Activated T-cell treated with anti-CD3 and anti-CD28 coated beads, Interleukin-2, amount 50 U/mL, for 72 hours (primary cell): ENCODE measurements at regions not wholly inside any gene's neighbourhood (a gene's known extent, or its start where the extent isn't known, plus 50 kb on each side); places are given as distances from the start of the nearest gene placed in this dataset.

Experiments used
- ATAC-seq, 2 donors: fragments of 150-1000 bp; cut with Tn5 transposase; replicated peaks in 1 of 2; 2 replicates each; pipeline ENCODE4 v1.10.0; 2021; ENCODE audit warnings: moderate library complexity in 2 of 2, mild to moderate bottlenecking in 1 of 2
- DNase-seq, 2 donors: peaks; one replicate each; pipeline ENCODE4 v3.0.0; 2021 to 2022; ENCODE audit warnings: mixed read lengths in 1 of 2
- H3K27ac Mint-ChIP-seq: one replicate; pipeline ENCODE4 v1.8.0; 2022; ENCODE audit warnings: mild to moderate bottlenecking, moderate library complexity, mixed read lengths
- H3K27me3 Mint-ChIP-seq: one replicate; pipeline ENCODE4 v1.8.0; 2022; ENCODE audit warnings: low read depth, mixed read lengths
- H3K36me3 Mint-ChIP-seq, 2 donors: one replicate each; pipeline ENCODE4 v1.8.0; 2022; ENCODE audit warnings: mixed read lengths in 2 of 2, mild to moderate bottlenecking in 1 of 2; ENCODE audit not compliant: insufficient read depth in 2 of 2
- H3K4me1 Mint-ChIP-seq: one replicate; pipeline ENCODE4 v1.8.0; 2022; ENCODE audit warnings: low read depth, mixed read lengths
- H3K4me3 Mint-ChIP-seq, 2 donors: one replicate each; pipeline ENCODE4 v1.8.0; 2022; ENCODE audit warnings: mild to moderate bottlenecking in 2 of 2, mixed read lengths in 2 of 2, moderate library complexity in 2 of 2
- H3K9me3 Mint-ChIP-seq, 2 donors: one replicate each; pipeline ENCODE4 v1.8.0; 2022; ENCODE audit warnings: mixed read lengths in 2 of 2

DNA sequence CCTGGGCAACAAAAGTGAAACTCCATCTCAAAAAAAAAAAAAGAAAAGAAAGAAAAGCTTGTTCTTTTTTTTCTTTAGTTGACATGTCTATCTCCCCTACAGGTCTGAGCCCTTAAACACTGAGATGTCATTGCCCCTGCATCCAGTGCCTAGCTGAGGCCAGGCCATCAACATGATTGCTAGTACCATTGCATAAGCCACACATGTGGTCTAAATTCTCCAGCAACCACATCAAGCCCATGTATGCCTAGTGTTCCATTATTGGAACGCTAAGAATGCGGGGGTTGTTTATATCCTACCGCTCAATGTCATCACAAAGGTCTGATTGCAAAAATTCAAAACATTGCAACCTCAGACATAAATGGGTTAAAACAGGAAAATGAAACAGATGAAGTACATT is 62.7 kb downstream of the NPTX2 start:
- ATAC-seq (no peak), DNase-seq (no peak)
- no peaks in the 10 kb centered on the region for H3K4me1 Mint-ChIP-seq
- H3K27ac Mint-ChIP-seq = no peak overlapping the region
- H3K27me3 Mint-ChIP-seq = peaks cover 6% of the 10 kb centered on the region
- H3K9me3 Mint-ChIP-seq = peaks cover 2 to 3% of the 10 kb centered on the region in 2 donors
- no peak overlapping the region for H3K4me3 Mint-ChIP-seq
- no peaks in the 10 kb centered on the region for H3K36me3 Mint-ChIP-seq

DNA sequence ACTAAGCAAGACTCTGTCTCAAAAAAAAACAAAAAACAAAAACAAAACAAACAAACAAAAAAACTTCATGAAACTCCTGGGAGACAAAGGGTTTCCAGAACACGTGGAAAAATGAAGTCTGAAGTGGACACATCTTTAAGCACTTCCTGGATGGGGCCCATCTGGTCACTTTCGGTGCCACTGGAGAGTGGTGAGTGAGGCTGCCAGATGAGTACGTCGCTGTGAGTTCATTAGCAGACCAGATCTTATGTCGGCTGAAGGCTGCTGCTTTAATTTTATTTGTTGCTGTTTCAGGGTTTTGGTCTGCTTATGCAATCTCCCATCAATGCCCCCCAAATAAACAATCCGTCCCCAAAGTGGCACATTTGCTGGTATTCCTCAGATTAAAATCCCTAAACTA is 64.4 kb downstream of the NPTX2 start:
- DNase-seq (no peak), ATAC-seq (no peak)
- H3K4me3 Mint-ChIP-seq = no peak overlapping the region
- H3K27me3 Mint-ChIP-seq = peaks cover 6% of the 10 kb centered on the region
- no peaks in the 10 kb centered on the region for H3K4me1 Mint-ChIP-seq
- H3K9me3 Mint-ChIP-seq = peaks cover 5 to 17% of the 10 kb centered on the region in 2 donors
- H3K27ac Mint-ChIP-seq = no peak overlapping the region
- peaks cover 2 to 5% of the 10 kb centered on the region in 2 donors for H3K36me3 Mint-ChIP-seq

DNA sequence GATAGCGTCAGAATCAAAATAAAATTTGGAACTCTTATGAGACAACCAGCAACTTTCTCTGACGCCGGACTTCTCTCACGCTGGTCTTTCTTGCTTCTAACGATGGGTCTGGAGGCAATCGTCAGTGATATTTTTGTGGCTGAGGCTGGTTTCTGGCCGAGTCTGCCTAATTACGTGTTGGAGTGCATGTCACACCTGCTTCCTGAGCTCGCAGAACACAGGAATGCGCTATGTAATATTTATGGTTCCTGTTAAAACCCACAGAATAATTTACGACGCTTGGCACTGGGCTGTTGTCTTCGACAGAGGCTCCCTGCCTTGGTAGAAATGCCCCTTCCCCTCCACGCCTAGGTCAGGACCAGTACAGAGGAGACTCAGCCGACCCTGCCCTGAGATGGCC is 64.9 kb downstream of the NPTX2 start:
- ATAC-seq (no peak), DNase-seq (no peak)
- peaks cover 2 to 7% of the 10 kb centered on the region in 2 donors for H3K36me3 Mint-ChIP-seq
- no peaks in the 10 kb centered on the region for H3K4me1 Mint-ChIP-seq
- no peak overlapping the region for H3K27ac Mint-ChIP-seq
- no peak overlapping the region for H3K4me3 Mint-ChIP-seq
- peaks cover 8 to 20% of the 10 kb centered on the region in 2 donors for H3K9me3 Mint-ChIP-seq
- H3K27me3 Mint-ChIP-seq = peaks cover 6% of the 10 kb centered on the region

DNA sequence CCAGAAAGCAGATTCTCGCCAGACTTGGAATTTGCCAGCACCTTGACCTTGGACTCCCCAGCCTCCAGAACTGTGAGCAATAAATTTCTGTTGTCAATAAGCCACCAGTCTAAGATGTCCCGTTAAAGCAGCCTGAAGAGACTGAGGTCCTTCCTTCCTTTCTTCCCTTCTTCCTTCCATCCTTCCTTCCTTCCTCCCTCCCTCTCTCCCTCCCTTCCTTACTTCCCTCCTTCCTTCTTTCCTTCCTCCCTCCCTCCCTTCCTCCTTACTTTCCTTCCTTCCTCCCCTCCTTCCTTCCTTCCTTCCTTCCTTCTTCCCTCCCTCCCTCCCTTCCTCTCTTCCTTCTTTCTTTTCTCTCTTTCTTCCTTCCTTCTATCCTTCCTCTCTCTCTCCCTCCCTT is 66.4 kb downstream of the NPTX2 start:
- DNase-seq (no peak), ATAC-seq (no peak)
- Mint-ChIP-seq H3K36me3 (peaks cover 2 to 7% of the 10 kb centered on the region in 2 donors), H3K27me3 (peaks cover 6% of the 10 kb centered on the region), H3K4me1 (no peaks in the 10 kb centered on the region), H3K9me3 (peaks cover 10 to 20% of the 10 kb centered on the region in 2 donors), H3K27ac (no peak overlapping the region), H3K4me3 (no peak overlapping the region)

DNA sequence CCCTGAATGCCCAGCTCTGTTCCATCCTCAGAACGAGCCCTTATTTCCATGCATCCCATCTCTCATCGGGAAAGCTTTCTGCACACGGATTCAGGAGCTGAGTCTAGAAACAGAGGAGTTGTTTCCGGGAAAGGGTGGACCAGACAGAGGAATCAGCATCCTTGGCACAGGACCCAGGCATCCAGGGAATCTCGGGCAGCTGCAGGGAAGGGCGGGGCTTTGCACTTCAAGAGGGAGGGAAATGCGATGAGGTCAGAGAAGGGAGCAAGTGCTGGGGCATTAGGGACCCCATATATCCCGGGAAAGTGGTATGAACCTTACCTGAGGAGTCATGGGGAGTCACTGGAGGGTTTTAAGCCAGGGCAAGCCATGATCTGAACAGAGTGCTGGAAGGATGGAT is 68.5 kb downstream of the NPTX2 start:
- peaks cover 10 to 23% of the 10 kb centered on the region in 2 donors for H3K9me3 Mint-ChIP-seq
- no peaks in the 10 kb centered on the region for H3K4me1 Mint-ChIP-seq
- no peak for ATAC-seq
- no peak overlapping the region for H3K4me3 Mint-ChIP-seq
- DNase-seq = no peak
- peaks cover 2% of the 10 kb centered on the region for H3K27me3 Mint-ChIP-seq
- H3K27ac Mint-ChIP-seq = no peak overlapping the region
- H3K36me3 Mint-ChIP-seq = peaks cover 4 to 7% of the 10 kb centered on the region in 2 donors

DNA sequence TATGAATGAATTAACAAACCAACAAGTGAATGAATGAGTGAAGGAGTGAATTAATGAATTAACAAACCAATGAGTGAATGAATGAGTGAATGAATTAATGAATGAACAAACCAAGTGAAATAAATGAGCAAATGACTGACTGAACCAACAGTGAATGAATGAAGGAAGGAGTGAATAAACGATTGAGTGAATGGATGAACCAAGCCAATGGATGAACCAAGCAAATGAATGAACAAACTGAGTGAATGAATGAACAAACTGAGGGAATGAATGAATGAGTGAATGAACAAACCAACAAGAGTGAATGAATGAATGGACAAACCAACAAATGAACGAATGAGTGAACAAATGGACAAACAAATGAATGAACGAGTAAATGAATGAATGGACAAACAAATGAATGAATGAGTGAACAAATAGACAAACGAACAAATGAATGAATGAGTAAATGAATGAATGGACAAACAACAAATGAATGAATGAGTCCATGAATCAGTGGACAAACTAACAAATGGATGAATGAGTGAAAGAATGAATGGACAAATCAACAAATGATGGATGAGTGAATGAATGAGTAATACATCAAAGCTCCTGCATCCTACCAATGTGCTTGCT is 69.5 kb downstream of the NPTX2 start:
- Mint-ChIP-seq H3K4me1 (no peaks in the 10 kb centered on the region), H3K9me3 (peaks cover 12 to 23% of the 10 kb centered on the region in 2 donors), H3K36me3 (peaks cover 4 to 7% of the 10 kb centered on the region in 2 donors), H3K27ac (no peak overlapping the region), H3K27me3 (no peaks in the 10 kb centered on the region), H3K4me3 (no peak overlapping the region)
- ATAC-seq (no peak), DNase-seq (no peak)

DNA sequence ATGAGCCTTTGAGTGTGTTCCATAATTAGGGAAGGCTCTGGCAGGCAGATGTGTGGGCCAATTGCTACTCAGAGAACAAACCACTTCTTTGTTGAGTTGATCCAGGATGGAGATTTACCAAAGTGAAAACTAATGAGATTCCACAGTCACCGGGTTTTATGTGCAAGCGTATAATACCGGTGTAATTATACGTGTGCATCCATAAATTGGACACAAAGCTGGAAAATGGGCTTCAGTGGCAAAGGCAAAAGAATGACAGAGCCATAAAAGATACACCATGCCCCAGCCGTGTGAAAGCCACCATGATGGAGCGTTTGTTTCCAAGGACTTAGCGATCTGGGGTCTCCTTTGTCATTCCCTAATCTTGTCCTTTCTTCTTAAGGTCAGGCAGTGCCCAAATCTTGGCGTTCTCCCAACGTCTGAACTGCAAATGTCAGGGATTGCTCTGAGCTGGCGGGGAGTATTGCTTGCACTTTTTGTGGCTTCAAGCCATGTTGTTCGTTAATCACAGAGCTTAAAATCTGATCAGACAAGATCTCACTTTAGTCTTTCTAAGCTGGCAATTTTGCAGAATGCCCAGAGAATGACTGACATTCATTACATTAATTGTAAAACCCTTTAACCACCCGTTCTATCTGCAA is 70.1 kb downstream of the NPTX2 start:
- Mint-ChIP-seq H3K36me3 (peaks cover 6 to 9% of the 10 kb centered on the region in 2 donors), H3K27ac (no peak overlapping the region), H3K27me3 (no peaks in the 10 kb centered on the region), H3K4me1 (no peaks in the 10 kb centered on the region), H3K4me3 (no peak overlapping the region), H3K9me3 (peaks cover 14 to 24% of the 10 kb centered on the region in 2 donors)
- no peak for DNase-seq
- no peak for ATAC-seq

DNA sequence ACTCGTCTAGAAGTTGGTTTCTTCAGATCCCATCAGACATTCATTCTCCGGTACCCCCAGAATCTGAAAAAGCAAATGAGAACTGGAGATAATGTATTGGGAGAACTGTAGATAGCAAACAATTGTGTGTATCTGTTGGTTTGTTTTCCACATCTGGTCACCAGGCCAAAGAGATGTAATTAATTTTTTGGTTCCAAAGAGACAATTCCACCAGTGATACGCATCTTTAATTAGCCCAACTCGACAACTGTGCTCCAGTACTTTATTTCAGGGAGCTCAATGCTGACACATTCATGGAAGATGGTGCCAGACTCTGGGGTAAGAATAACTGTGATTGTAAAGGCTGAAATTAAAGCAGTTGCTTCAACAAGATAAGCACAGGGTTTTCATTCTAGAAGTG is 74.5 kb downstream of the NPTX2 start:
- H3K4me1 Mint-ChIP-seq = no peaks in the 10 kb centered on the region
- ATAC-seq = no peak
- H3K27ac Mint-ChIP-seq = no peak overlapping the region
- no peaks in the 10 kb centered on the region for H3K27me3 Mint-ChIP-seq
- no peak for DNase-seq
- H3K4me3 Mint-ChIP-seq = no peak overlapping the region
- peaks cover 3 to 5% of the 10 kb centered on the region in 2 donors for H3K36me3 Mint-ChIP-seq
- peaks cover 8 to 9% of the 10 kb centered on the region in 2 donors for H3K9me3 Mint-ChIP-seq

DNA sequence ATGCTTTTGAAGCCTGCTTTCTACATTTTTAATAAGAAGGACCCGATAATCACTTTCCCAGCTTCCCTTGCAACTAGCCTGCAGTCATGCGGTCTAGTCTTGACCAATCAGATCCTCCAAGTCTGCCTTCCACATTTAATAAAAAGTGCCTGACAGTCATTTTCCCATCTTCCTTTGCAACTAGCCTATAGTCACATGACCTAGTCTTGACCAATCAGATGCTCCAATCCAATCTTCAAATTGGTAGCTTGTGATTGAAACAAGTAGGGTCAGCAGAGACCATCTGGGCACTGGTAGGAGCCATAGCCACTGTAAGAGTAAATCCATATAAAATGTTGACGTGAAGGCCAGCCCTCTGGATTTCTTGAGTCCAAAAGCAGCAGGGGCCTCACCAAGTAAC is 80.0 kb downstream of the NPTX2 start:
- no peak for ATAC-seq
- H3K4me1 Mint-ChIP-seq = no peaks in the 10 kb centered on the region

DNA sequence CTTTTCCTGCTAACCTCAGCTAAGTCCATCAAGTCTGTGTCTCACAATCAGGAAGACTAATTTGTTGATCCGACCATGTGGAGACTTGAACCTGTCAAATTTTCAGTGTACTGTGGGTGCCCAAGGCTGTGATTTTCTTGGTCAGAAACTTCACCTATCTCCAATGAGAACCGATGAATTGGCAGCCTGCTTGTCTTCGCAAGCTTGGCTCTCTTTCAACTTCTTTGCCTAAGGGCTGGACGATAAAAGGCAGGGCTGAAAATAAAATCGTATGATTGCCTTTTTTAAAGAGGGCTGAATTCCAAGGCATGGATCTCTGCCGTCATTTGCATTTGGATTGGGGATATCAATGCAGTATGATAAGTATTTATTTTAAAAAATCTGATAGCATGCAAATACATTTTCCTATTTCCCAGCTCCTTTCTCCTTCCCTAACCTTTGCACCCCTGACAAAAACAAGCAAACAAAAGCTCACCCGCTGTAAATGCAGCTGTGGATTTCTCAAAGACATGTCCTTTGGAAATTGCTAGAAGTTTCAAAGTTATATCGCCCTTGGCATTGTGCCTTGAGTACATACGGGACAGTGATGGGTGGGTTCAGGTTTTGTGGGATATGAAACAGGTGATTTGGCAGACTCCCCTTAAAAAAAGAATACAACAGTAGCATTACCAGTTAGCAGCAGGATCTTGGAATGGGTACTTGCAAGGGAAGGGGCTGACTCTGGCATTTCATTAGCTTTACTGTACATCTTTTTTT is 80.6 kb downstream of the NPTX2 start:
- Mint-ChIP-seq H3K4me3 (no peak overlapping the region), H3K36me3 (peaks cover 0 to 3% of the 10 kb centered on the region in 2 donors), H3K9me3 (peaks cover 3 to 5% of the 10 kb centered on the region in 2 donors), H3K27me3 (no peaks in the 10 kb centered on the region), H3K27ac (no peak overlapping the region), H3K4me1 (no peaks in the 10 kb centered on the region)
- ATAC-seq (no peak), DNase-seq (no peak)

More for the DNA sequence above, 80.0 kb downstream of the NPTX2 start:
- Mint-ChIP-seq H3K27ac (no peak overlapping the region), H3K9me3 (peaks cover 3 to 5% of the 10 kb centered on the region in 2 donors), H3K27me3 (no peaks in the 10 kb centered on the region), H3K36me3 (peaks cover 0 to 3% of the 10 kb centered on the region in 2 donors), H3K4me3 (no peak overlapping the region)
- DNase-seq = no peak

DNA sequence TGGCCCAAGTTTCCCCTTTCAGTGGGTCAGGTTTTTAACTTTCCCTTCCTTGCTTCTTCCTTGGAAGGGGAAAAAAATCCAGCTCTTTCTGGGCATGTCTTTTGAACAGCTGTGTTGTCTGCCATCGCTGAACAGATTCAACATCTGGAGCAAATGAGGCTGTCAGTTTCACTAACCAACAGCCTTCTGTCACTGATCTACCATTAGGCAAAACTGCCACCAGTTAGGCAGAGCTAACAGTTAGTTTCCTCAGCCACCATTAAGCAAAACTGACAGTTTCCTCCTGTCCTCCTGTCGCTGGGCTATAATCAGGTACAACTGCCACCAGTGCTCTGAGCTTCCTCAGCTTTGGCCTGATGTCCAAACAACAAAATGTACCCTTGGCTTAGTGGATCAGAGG is 81.9 kb downstream of the NPTX2 start:
- peaks cover 3 to 5% of the 10 kb centered on the region in 2 donors for H3K9me3 Mint-ChIP-seq
- ATAC-seq (no peak), DNase-seq (no peak)
- no peaks in the 10 kb centered on the region for H3K27me3 Mint-ChIP-seq
- H3K27ac Mint-ChIP-seq = no peak overlapping the region
- H3K36me3 Mint-ChIP-seq = peaks cover 0 to 3% of the 10 kb centered on the region in 2 donors
- no peaks in the 10 kb centered on the region for H3K4me1 Mint-ChIP-seq
- H3K4me3 Mint-ChIP-seq = no peak overlapping the region

DNA sequence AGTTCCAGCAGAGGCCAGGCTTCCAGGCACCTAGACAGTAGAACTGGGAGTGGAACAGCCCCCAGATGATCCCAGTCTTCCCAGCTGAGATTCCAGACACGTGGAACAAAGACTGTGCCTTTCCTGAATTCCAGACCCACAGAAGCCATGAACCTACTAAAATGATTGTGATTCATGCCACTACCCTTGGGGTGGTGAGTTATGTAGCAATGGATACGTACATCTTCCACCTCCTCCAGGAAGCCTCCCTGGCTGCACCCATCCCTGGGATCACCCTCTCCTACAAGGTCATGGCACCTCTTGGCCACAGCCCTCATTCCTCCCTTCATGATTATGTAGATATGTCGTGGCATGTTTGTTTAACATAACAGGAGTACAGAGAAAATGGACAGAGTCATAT is 83.4 kb downstream of the NPTX2 start:
- H3K4me3 Mint-ChIP-seq = no peak overlapping the region
- peaks cover 3 to 5% of the 10 kb centered on the region in 2 donors for H3K9me3 Mint-ChIP-seq
- no peak for DNase-seq
- H3K27ac Mint-ChIP-seq = no peak overlapping the region
- no peak for ATAC-seq
- no peaks in the 10 kb centered on the region for H3K27me3 Mint-ChIP-seq
- H3K4me1 Mint-ChIP-seq = no peaks in the 10 kb centered on the region
- H3K36me3 Mint-ChIP-seq = peaks cover 0 to 3% of the 10 kb centered on the region in 2 donors

DNA sequence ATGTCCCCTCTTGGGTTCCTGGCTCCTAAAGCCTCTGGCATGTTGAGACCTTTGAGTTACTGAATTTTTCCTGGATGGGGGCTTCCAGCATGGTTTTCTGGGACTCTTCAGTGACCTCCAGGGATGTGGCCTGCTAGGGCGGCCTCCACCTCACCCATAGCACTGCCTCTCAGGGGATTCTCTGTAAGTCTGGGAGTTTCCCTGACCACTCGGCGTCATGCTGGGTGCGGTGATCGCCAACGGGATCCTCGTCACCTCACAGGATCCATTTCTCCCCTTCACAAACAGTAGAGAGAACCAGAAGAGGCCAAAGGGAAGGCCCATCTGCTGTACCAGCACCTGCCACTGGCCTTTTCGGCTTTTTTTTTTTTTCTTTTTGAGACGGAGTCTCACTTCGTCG is 84.3 kb downstream of the NPTX2 start:
- H3K27me3 Mint-ChIP-seq = no peaks in the 10 kb centered on the region
- H3K9me3 Mint-ChIP-seq = peaks cover 3 to 5% of the 10 kb centered on the region in 2 donors
- H3K4me3 Mint-ChIP-seq = no peak overlapping the region
- H3K4me1 Mint-ChIP-seq = no peaks in the 10 kb centered on the region
- DNase-seq (no peak), ATAC-seq (no peak)
- H3K27ac Mint-ChIP-seq = no peak overlapping the region
- H3K36me3 Mint-ChIP-seq = peaks cover 0 to 3% of the 10 kb centered on the region in 2 donors
